HepG2 (cell line): ENCODE measurements at regions not wholly inside any gene's neighbourhood (a gene's known extent, or its start where the extent isn't known, plus 50 kb on each side); places are given as distances from the start of the nearest gene placed in this dataset.

Experiments used
- ATAC-seq: fragments of 200-7000 bp; cut with Tn5 transposase; 3 replicates; pipeline ENCODE4 v1.9.1; 2020; ENCODE audit warnings: mild to moderate bottlenecking, moderate library complexity
- BruUV-seq: library from RNA; stranded (reverse); fragments of 400-500 nt; replicated peaks from 2 replicates; lab custom pipeline; 2021; lab: Mats Ljungman, UMichigan
- CTCF ChIA-PET: fragments of 300-600 bp; formaldehyde crosslinking; extraction: SDS; loops from one replicate; lab custom pipeline; 2021; ENCODE audit warnings: low total read pairs, inconsistent platforms, low intra/inter-chr PET ratio; lab: Yijun Ruan, JAX
- POLR2A ChIA-PET: fragments of 350-600 bp; sonication (Branson Sonifier 250); formaldehyde crosslinking; loops from one replicate; lab custom pipeline; 2020; ENCODE audit warnings: antibody characterized with exemption, inconsistent platforms; lab: Yijun Ruan, JAX
- DNase-seq: peaks from one replicate; pipeline ENCODE4 v3.0.0-alpha.2; 2015; ENCODE audit warnings: low spot score
- FAIRE-seq: peaks from 3 replicates; lab custom pipeline; 2011; peaks lifted over from hg19 to GRCh38; lab: Jason Lieb, UNC
- H2AFZ ChIP-seq: one replicate; pipeline ENCODE4 v1.6.1; 2011; ENCODE audit warnings: low read length, inconsistent platforms
- H3K27ac ChIP-seq: fragments of 300-600 bp; 3 replicates; pipeline ENCODE4 v1.8.0; 2011; ENCODE audit warnings: mixed run types, mild to moderate bottlenecking, mixed read lengths, low read length, inconsistent platforms; ENCODE audit not compliant: insufficient read depth; ENCODE audit errors: extremely low read length
- H3K27me3 ChIP-seq, 2 experiments: fragments of 200-600 bp in 1 of 2; 2 replicates in 1 of 2; 3 replicates in 1 of 2; pipeline versions ENCODE4 v1.6.0 to v1.8.0; 2011; ENCODE audit warnings: low read length in 2 of 2, mild to moderate bottlenecking in 2 of 2, moderate library complexity in 2 of 2, inconsistent platforms in 1 of 2; ENCODE audit not compliant: insufficient read depth in 2 of 2, control insufficient read depth in 1 of 2
- H3K36me3 ChIP-seq, 2 experiments: fragments of 200-600 bp in 1 of 2; replicated peaks in 1 of 2; 2 replicates in 1 of 2; 3 replicates in 1 of 2; pipeline versions ENCODE4 v1.5.1 to v1.8.0; 2011; ENCODE audit warnings: low read length in 2 of 2, inconsistent platforms in 1 of 2; ENCODE audit not compliant: insufficient read depth in 2 of 2, control insufficient read depth in 1 of 2
- H3K4me1 ChIP-seq: 2 replicates; pipeline ENCODE4 v1.5.1; 2012; ENCODE audit warnings: low read length, inconsistent platforms; ENCODE audit not compliant: insufficient read depth
- H3K4me2 ChIP-seq: 2 replicates; pipeline ENCODE4 v1.6.0; 2011; ENCODE audit warnings: low read depth, low read length, inconsistent platforms
- H3K4me3 ChIP-seq, 3 experiments: fragments of 200-600 bp in 1 of 3; sonication (generic), shearing (Covaris generic) in 1 of 3; replicated peaks in 1 of 3; 2 replicates each; pipeline ENCODE4 v1.5.1; 2011 to 2016; ENCODE audit warnings: low read length in 3 of 3, inconsistent platforms in 2 of 3, low read depth in 2 of 3, mild to moderate bottlenecking in 2 of 3, control low read depth in 1 of 3, mixed read lengths in 1 of 3; ENCODE audit not compliant: insufficient read depth in 1 of 3
- H3K79me2 ChIP-seq: one replicate; pipeline ENCODE4 v1.6.1; 2011; ENCODE audit warnings: low read length, inconsistent platforms; ENCODE audit not compliant: insufficient read depth
- H3K9ac ChIP-seq: 2 replicates; pipeline ENCODE4 v1.6.0; 2011; ENCODE audit warnings: mild to moderate bottlenecking, low read depth, low read length, inconsistent platforms; ENCODE audit not compliant: insufficient read depth
- H3K9me3 ChIP-seq: 2 replicates; pipeline ENCODE4 v1.5.1; 2012; ENCODE audit warnings: mild to moderate bottlenecking, low read length
- H4K20me1 ChIP-seq: 2 replicates; pipeline ENCODE4 v1.6.0; 2011; ENCODE audit warnings: inconsistent platforms, mild to moderate bottlenecking, low read length, moderate library complexity; ENCODE audit not compliant: insufficient read depth
- KDM1A ChIP-seq: IDR thresholded peaks from 2 replicates; pipeline ENCODE4 v1.6.1; 2016; ENCODE audit warnings: missing compliant biosample characterization
- MAFF ChIP-seq: IDR thresholded peaks from 2 replicates; pipeline ENCODE4 v1.6.1; 2011; ENCODE audit warnings: low read depth, low read length, improper control_type of control experiment
- MAFK ChIP-seq, 2 experiments: IDR thresholded peaks in 1 of 2; conservative IDR thresholded peaks in 1 of 2; 2 replicates each; pipeline ENCODE4 v1.6.1; 2011; ENCODE audit warnings: improper control_type of control experiment in 2 of 2, low read length in 2 of 2
- MED1 ChIP-seq: sonication (generic); formaldehyde crosslinking; IDR thresholded peaks from 2 replicates; pipeline ENCODE4 v1.4.0; 2020; ENCODE audit warnings: missing genetic modification reagents
- NR1H2 ChIP-seq: sonication (generic); formaldehyde crosslinking; IDR thresholded peaks from 2 replicates; pipeline ENCODE4 v1.8.1; 2022; ENCODE audit warnings: low read depth, missing genetic modification reagents, borderline replicate concordance
- PRDM4 ChIP-seq: sonication (generic); formaldehyde crosslinking; IDR thresholded peaks from 2 replicates; pipeline ENCODE4 v1.9.0; 2021; ENCODE audit warnings: missing genetic modification reagents, borderline replicate concordance
- USF2 ChIP-seq, 2 experiments: sonication (generic) in 1 of 2; formaldehyde crosslinking in 1 of 2; IDR thresholded peaks; 2 replicates each; pipeline versions ENCODE4 v1.5.1 to v1.6.1; 2011 to 2020; ENCODE audit warnings: borderline replicate concordance in 1 of 2, low read depth in 1 of 2, low read length in 1 of 2, mild to moderate bottlenecking in 1 of 2, missing genetic modification reagents in 1 of 2, moderate library complexity in 1 of 2
- ZBTB25 ChIP-seq: IDR thresholded peaks from 2 replicates; pipeline ENCODE4 v1.6.1; 2018; ENCODE audit warnings: missing genetic modification reagents
- ZIK1 ChIP-seq: sonication (generic); formaldehyde crosslinking; IDR thresholded peaks from 2 replicates; pipeline ENCODE4 v1.5.0; 2020; ENCODE audit warnings: mild to moderate bottlenecking, low read depth, missing genetic modification reagents, borderline replicate concordance
- ZNF570 ChIP-seq: sonication (generic); formaldehyde crosslinking; IDR thresholded peaks from 2 replicates; pipeline ENCODE4 v1.4.0; 2020; ENCODE audit warnings: mild to moderate bottlenecking, missing genetic modification reagents, borderline replicate concordance
- ZNF749 ChIP-seq: sonication (generic); formaldehyde crosslinking; IDR thresholded peaks from 2 replicates; pipeline ENCODE4 v1.8.0; 2022; ENCODE audit warnings: mild to moderate bottlenecking, missing genetic modification reagents, moderate library complexity, borderline replicate concordance
- WGBS: methylation state at CpG from one replicate; pipeline ENCODE4 v1.1.6; 2017; ENCODE audit warnings: low lambda C conversion rate; 5-methylcytosine and 5-hydroxymethylcytosine counted together
- in situ Hi-C: cut with HindIII; loops from 2 replicates; pipeline ENCODE4 v1.10.0; 2017; ENCODE audit warnings: low pct_unique_long_range_greater_than_20kb; ENCODE audit not compliant: extremely low pct_ligation_motif_present
- intact Hi-C: fragments of 100-400 bp; cut with micrococcal nuclease; formaldehyde crosslinking; loops from one replicate; pipeline ENCODE4 v1.10.0; 2022; ENCODE audit not compliant: unreplicated experiment

- in situ Hi-C loops = loop anchor here (5.0 kb wide), 1 partner anchor 148 kb away; no protein-coding TSS in a partner anchor
- H3K79me2 ChIP-seq = no peaks in the 10 kb centered on the region
- FAIRE-seq = no peak
These were observed 93.9 kb upstream of the OGFRL1 start for GRCh38 chr6:71194724-71195123.

More at GRCh38 chr6:71194724-71195123, 93.9 kb upstream of the OGFRL1 start:
- intact Hi-C loops = no loop called here
- no peak for TF ChIP-seq ZIK1 (CRISPR knock-in tag)
- no peak for TF ChIP-seq KDM1A
- no peak for TF ChIP-seq ZNF749 (CRISPR knock-in tag)
- no peak for TF ChIP-seq USF2 (IDR thresholded peaks at IDR 0.05; ENCODE audit: low read depth, low read length)
- TF ChIP-seq USF2 (CRISPR knock-in tag; IDR thresholded peaks at IDR 0.05; ENCODE audit: borderline replicate concordance) = no peak
- no peak for TF ChIP-seq ZBTB25 (CRISPR knock-in tag)
- TF ChIP-seq PRDM4 (CRISPR knock-in tag) = no peak
- TF ChIP-seq NR1H2 (CRISPR knock-in tag) = no peak
- TF ChIP-seq MAFK (conservative IDR thresholded peaks at IDR 0.05 in 1 of 2, IDR thresholded peaks at IDR 0.05 in 1 of 2; ENCODE audit: low read length in 2 of 2) = peak; percentile 57 to 69
- peak; percentile 50 for TF ChIP-seq MAFF
- no peak for TF ChIP-seq MED1 (CRISPR knock-in tag)
- no peak for TF ChIP-seq ZNF570
- TF ChIP-seq, all 625 proteins: peak for 2
- H3K4me2 ChIP-seq = no peak overlapping the region
- H3K9me3 ChIP-seq = no peaks in the 10 kb centered on the region
- H4K20me1 ChIP-seq = no peaks in the 10 kb centered on the region
- POLR2A ChIA-PET = no interaction called here
- H2AFZ ChIP-seq = no peak overlapping the region
- H3K36me3 ChIP-seq = no peaks in the 10 kb centered on the region
- ATAC-seq = no peak
- no peaks in the 10 kb centered on the region for H3K4me1 ChIP-seq
- H3K4me3 ChIP-seq = no peak overlapping the region
- H3K27ac ChIP-seq = no peak overlapping the region
- BruUV-seq = no TSS peak
- 4% methylated on average over 1 of the region's 1 CpG for WGBS
- CTCF ChIA-PET = no interaction called here
- no peak overlapping the region for H3K9ac ChIP-seq
- no peaks in the 10 kb centered on the region for H3K27me3 ChIP-seq
- DNase-seq = no peak
